Neutrophil (primary cell): ENCODE measurements at regions not wholly inside any gene's neighbourhood (a gene's known extent, or its start where the extent isn't known, plus 50 kb on each side); places are given as distances from the start of the nearest gene placed in this dataset.

ENCODE experiments used
- H3K27ac ChIP-seq: fragments of 200-600 bp; sonication (generic); 2 replicates; pipeline ENCODE4 v1.5.1; 2016; ENCODE audit warnings: mild to moderate bottlenecking, moderate library complexity
- H3K27me3 ChIP-seq: fragments of 200-600 bp; sonication (generic); 2 replicates; pipeline ENCODE4 v1.6.0; 2016; ENCODE audit warnings: mild to moderate bottlenecking
- H3K36me3 ChIP-seq: fragments of 200-600 bp; sonication (generic); 2 replicates; pipeline ENCODE4 v1.5.1; 2017
- H3K4me1 ChIP-seq, 2 experiments: fragments of 200-600 bp in 1 of 2; sonication (generic) in 1 of 2; 1 replicate in 1 of 2; 2 replicates in 1 of 2; pipeline versions ENCODE4 v1.5.1 to v1.6.1; 2013 to 2016; ENCODE audit warnings: low read depth in 1 of 2, low read length in 1 of 2, mild to moderate bottlenecking in 1 of 2, moderate library complexity in 1 of 2; ENCODE audit not compliant: control insufficient read depth in 1 of 2, insufficient read depth in 1 of 2
- H3K4me3 ChIP-seq, 2 experiments: fragments of 200-600 bp in 1 of 2; sonication (generic) in 1 of 2; 1 replicate in 1 of 2; 2 replicates in 1 of 2; pipeline ENCODE4 v1.5.1; 2013 to 2016; ENCODE audit warnings: low read depth in 1 of 2, low read length in 1 of 2, mild to moderate bottlenecking in 1 of 2, moderate library complexity in 1 of 2
- H3K9me3 ChIP-seq: fragments of 200-600 bp; sonication (generic); 2 replicates; pipeline ENCODE4 v1.5.1; 2016
- CTCF ChIP-seq: fragments of 200-600 bp; sonication (generic); IDR thresholded peaks from 2 replicates; pipeline ENCODE4 v1.5.1; 2016; ENCODE audit warnings: antibody characterized with exemption

- H3K9me3 ChIP-seq: no peaks in the 10 kb centered on the region
- no peaks in the 10 kb centered on the region for H3K27me3 ChIP-seq
- no peaks in the 10 kb centered on the region for H3K4me1 ChIP-seq
- no peak overlapping the region for H3K27ac ChIP-seq
- TF ChIP-seq CTCF: no peak
- H3K4me3 ChIP-seq: no peak overlapping the region
- H3K36me3 ChIP-seq: no peaks in the 10 kb centered on the region
These were observed 655.2 kb downstream of the ANXA1 start for GRCh38 chr9:73806876-73807275.

- Histone ChIP-seq H3K36me3 (no peaks in the 10 kb centered on the region), H3K4me1 (no peaks in the 10 kb centered on the region), H3K27ac (no peak overlapping the region), H3K4me3 (no peak overlapping the region), H3K9me3 (no peaks in the 10 kb centered on the region), H3K27me3 (no peaks in the 10 kb centered on the region)
- no peak for TF ChIP-seq CTCF
These were observed 656.3 kb downstream of the ANXA1 start for GRCh38 chr9:73807952-73808351.

- Histone ChIP-seq H3K36me3 (no peaks in the 10 kb centered on the region), H3K4me1 (no peaks in the 10 kb centered on the region), H3K27ac (no peak overlapping the region), H3K27me3 (no peaks in the 10 kb centered on the region), H3K9me3 (no peaks in the 10 kb centered on the region), H3K4me3 (no peak overlapping the region)
- no peak for TF ChIP-seq CTCF
These were observed 659.0 kb downstream of the ANXA1 start for GRCh38 chr9:73810585-73811215.

- H3K36me3 ChIP-seq: no peaks in the 10 kb centered on the region
These were observed 661.9 kb downstream of the ANXA1 start for GRCh38 chr9:73813546-73813945.

GRCh38 chr9:73816905-73817304 lies 665.2 kb downstream of the ANXA1 start:
- TF ChIP-seq CTCF: no peak
- H3K9me3 ChIP-seq: no peaks in the 10 kb centered on the region
- no peaks in the 10 kb centered on the region for H3K36me3 ChIP-seq
- H3K27ac ChIP-seq: no peak overlapping the region
- H3K4me3 ChIP-seq: no peak overlapping the region
- H3K4me1 ChIP-seq: no peaks in the 10 kb centered on the region
- H3K27me3 ChIP-seq: no peaks in the 10 kb centered on the region

More at GRCh38 chr9:73813546-73813945, 661.9 kb downstream of the ANXA1 start:
- Histone ChIP-seq H3K9me3 (no peaks in the 10 kb centered on the region), H3K27ac (no peak overlapping the region), H3K4me3 (no peak overlapping the region), H3K27me3 (no peaks in the 10 kb centered on the region), H3K4me1 (no peaks in the 10 kb centered on the region)
- TF ChIP-seq CTCF: no peak
